ENCODE measurements at regions not wholly inside any gene's neighbourhood (a gene's known extent, or its start where the extent isn't known, plus 50 kb on each side); places are given as distances from the start of the nearest gene placed in this dataset.

GRCh38 chr3:145798696-145799537 lies 362.1 kb downstream of the PLOD2 start:
- no peak for DNase-seq

DNA sequence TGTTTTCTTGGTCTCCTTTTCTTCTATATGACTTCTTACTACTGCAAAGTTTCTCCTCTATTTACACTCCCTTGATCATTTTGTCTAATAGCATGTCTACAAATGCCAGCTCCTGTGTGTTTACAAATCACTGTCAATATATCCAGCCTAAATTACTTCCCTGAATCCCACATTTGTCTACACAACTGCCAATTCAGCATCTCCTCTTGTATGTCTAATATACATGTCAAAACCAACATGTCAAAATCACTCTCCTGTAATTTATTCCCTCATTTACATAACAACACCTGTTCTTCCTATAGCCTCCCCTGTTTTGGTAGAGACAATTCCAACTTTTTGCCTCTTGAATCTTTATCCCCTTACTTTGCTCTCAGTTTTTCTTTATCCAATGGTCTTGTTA lies 359.3 kb downstream of the PLOD2 start:
- DNase-seq = no peak

DNA sequence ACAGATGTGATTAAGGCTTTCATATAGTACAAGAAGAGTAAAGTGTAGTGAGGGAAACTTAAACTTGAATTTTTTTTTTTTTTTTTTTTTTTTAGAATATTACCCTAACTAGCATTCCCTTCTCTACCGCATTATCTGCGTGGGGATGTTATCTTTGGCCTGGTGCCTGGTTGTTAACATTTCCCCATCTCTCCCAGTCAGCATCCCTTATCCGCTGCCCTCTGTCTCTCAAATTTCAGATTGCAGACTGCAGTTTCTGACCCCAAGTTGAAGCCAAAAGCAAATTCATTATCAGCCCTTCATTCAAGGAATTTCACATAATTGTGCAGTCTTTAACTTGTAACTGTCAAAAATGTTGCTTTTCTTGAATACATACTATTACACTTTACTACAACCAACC lies 353.0 kb downstream of the PLOD2 start:
- no peak for DNase-seq

DNA sequence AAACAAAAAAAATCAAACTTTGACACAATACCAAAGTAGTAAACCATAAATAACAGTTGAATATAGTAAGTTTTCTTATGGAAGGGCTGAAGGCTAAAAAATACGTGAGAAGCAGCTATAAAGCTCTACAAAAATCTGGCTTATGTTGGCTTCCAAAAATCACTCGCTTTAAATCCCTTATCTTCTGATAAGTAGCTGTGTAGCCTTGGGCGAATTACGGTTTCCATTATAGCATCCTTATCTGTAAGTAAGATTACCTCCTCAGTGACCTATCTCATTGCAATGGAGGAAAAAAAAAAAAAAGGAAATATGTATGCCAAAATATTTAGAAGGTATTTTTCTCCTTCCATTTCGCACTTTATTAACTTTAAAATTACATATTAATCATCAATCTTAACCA lies 348.6 kb downstream of the PLOD2 start:
- DNase-seq = no peak

DNA sequence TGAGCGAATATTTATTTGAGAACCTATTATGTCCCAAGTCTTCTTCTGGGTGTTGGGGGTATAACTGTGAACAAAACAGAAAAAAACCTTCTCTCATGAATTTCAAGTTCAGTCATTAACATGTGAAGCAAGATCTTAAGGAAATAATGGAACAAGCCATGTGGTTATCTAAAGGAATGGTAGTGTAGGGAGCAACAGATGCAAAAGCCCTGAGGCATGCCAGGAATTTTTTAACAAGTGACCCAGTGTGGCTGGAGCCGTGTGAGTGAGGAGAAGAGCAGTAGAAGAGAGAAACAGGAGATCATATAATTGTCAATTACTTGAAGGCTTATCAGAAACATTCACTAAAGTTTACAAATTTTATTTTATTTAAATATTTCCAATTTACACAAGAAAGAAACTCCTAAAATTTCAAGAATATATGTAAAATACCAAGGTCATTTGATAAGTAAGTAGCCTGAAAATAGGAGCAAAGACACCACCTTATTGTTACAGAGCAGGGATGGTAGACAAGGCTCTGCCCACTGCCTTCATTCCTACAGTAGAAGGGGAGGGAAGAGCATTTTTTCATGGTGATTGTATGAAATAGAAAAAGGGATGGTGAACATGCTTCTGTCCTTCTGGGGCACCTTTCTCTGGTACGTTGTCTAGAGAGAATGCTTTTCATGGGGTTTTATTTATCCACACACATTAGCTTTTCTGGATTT lies 345.1 kb downstream of the PLOD2 start:
- no peak for DNase-seq

- no peak for DNase-seq
Observed at GRCh38 chr3:145817870-145818483, 343.0 kb downstream of the PLOD2 start.

GRCh38 chr3:145820170-145820569 lies 340.8 kb downstream of the PLOD2 start:
- no peak for DNase-seq

DNA sequence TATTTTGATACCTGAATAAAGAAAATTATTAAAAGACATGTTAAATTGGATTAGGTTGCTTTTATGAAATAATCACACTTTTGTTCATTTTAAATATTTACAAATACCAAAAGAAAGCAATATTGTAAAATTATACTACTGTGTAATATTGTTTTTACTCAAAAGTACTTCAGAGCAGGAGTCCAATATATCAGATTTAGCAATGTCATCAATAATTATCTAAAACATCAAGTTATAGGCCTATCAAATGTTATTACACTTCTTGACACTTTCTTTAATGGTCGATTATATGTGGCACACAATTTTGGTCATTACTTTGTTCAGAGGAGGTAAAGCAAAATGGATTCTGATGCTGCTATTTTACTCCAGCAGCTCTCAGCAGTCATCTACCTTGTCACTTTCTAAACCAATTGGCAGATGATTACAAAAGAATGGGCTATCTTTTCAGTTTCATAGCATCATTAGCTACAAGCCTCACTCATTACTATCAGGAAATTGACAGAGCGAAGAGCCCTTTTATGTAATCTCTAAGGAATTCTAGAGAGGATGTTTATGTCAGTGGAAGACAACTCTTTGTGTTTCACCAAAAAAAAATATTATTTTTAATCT lies 318.6 kb downstream of the PLOD2 start:
- no peak for DNase-seq

DNA sequence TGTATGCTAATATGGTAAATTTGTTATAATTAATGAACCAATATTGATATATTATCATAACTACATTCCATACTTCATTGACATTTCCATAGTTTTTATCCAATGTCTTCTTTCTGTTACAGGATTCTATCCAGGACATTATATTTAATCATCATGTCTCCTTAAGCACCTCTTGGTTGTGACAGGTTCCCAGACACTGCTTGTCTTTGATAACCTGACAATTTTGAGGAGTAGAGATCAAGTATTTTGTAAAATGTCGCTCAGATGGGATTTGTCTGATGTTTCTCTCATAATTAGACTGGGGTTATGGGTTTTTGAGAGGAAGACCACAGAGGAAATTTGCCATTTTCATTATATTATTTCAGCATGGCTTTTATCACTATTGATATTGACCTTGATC lies 317.4 kb downstream of the PLOD2 start:
- no peak for DNase-seq

- no peak for DNase-seq
Observed at GRCh38 chr3:145849115-145849514, 311.9 kb downstream of the PLOD2 start.

- DNase-seq = no peak
Observed at GRCh38 chr3:145854499-145854898, 306.5 kb downstream of the PLOD2 start.

- DNase-seq = no peak
Observed at GRCh38 chr3:145857956-145858355, 303.0 kb downstream of the PLOD2 start.

- no peak for DNase-seq
Observed at GRCh38 chr3:145864336-145864735, 296.6 kb downstream of the PLOD2 start.

- no peak for DNase-seq
Observed at GRCh38 chr3:145865399-145866018, 295.5 kb downstream of the PLOD2 start.

GRCh38 chr3:145869958-145870357 lies 291.0 kb downstream of the PLOD2 start:
- DNase-seq = no peak

DNA sequence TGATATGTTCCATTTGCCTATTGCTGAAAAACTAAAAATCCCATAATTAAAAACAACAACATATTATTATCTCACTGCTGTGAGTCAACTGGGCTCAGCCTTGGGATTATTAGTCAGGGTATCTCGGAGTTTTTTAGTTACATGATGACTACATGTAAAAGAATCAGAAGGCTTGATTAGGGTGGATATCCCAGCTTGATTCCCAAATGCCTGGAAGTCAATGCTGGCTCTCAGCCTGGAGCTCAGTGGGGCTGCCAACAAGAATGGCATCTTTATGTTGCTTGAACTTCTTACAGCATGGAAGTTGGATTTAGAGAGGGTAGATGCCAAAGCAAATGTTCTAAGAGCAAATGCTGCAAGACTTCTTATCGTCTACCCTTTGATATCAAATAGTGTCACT lies 278.5 kb downstream of the PLOD2 start:
- DNase-seq = no peak

- no peak for DNase-seq
Observed at GRCh38 chr3:145889730-145890129, 271.3 kb downstream of the PLOD2 start.

DNA sequence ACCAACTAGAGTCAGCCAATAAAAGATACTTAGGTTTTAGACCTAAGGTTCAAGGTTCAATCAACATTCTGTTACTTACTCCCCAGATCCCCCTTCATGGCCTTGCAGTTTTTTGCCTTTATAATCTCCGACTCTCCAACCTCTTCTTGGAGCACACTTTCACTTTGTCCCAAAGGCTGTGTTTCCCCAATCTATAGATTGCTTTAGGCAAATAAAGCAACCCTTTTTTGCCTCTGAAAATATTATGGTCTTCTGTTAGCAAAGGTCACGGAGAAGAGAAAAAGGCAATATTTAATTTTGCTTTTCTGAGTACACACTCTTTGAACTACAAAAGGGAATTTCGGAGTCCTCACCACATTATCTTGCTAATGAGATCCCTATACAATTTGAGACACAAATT lies 268.1 kb downstream of the PLOD2 start:
- no peak for DNase-seq

DNA sequence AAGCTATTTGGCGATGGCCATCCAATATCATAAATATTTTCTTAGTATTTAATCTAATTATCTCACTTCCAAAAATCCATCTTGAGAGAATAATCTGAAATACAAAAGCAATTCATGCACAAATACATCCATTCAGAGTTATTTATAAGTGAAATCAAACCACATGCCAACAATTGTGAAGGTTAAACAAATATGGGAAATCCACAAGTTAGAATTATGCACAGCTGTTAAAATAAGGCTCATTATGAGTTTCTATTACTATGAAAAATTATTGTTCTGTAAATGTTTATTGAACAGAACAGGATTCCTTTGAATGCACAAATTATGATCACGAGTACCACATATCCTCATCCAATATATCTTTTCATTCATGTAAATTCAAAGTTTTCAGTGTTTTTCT lies 267.7 kb downstream of the PLOD2 start:
- DNase-seq = no peak

GRCh38 chr3:145898487-145898886 lies 262.5 kb downstream of the PLOD2 start:
- no peak for DNase-seq

DNA sequence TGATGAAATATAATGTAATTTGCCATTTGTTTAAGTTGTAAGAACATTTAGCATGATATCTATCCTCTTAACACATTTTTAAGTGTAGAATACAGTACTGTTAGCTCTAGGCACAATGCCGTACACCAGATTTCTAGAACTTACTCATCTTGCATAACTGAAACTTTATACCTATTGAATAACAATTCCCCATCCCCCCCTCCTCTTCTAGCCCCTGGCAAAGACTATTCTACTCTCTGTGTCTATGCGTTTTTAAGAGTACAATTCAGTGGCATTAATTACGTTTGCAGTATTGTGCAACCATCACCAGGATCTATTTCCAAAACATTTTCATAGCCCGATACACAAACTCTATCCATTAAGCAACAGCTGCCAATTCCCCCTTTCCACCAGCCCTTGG lies 261.7 kb downstream of the PLOD2 start:
- DNase-seq = no peak

GRCh38 chr3:145900056-145900829 lies 260.7 kb downstream of the PLOD2 start:
- no peak for DNase-seq

All from activated CD4-positive, alpha-beta T cell treated with anti-CD3 and anti-CD28 coated beads, Interleukin-10, Interleukin-2, amounts not matched to agents 100 ng/mL and 50 ng/mL, durations not matched to agents 16 hours and 8 hours (primary cell).